ENCODE measurements at regions not wholly inside any gene's neighbourhood (a gene's known extent, or its start where the extent isn't known, plus 50 kb on each side); places are given as distances from the start of the nearest gene placed in this dataset.
"Not testable (repeated sequence)": the region's sequence is repeated elsewhere in the genome, so short reads cannot be mapped to it uniquely, and the experiment has no call there.

GRCh38 chr14:83905157-83905556 is 1624.8 kb upstream of the FLRT2 start:
- no peak for TF ChIP-seq CTCF (IDR thresholded peaks at IDR 0.05; ENCODE audit: borderline replicate concordance, control extremely low read depth, extremely low read depth, insufficient read depth, missing control alignments)
- in situ Hi-C loops (cut with MboI; ENCODE audit: low sequenced_read_pairs, unreplicated experiment) = no loop called here
- DNase-seq (ENCODE audit: low spot score) = no peak

- no peak for DNase-seq (ENCODE audit: low spot score)
- no peak for TF ChIP-seq CTCF (IDR thresholded peaks at IDR 0.05; ENCODE audit: borderline replicate concordance, control extremely low read depth, extremely low read depth, insufficient read depth, missing control alignments)
- in situ Hi-C loops (cut with MboI; ENCODE audit: low sequenced_read_pairs, unreplicated experiment) = no loop called here
Measured at GRCh38 chr14:83908419-83908818, 1621.5 kb upstream of the FLRT2 start.

- no peak for DNase-seq (ENCODE audit: low spot score)
- no peak for TF ChIP-seq CTCF (IDR thresholded peaks at IDR 0.05; ENCODE audit: borderline replicate concordance, control extremely low read depth, extremely low read depth, insufficient read depth, missing control alignments)
- in situ Hi-C loops (cut with MboI; ENCODE audit: low sequenced_read_pairs, unreplicated experiment) = no loop called here
Measured at GRCh38 chr14:83909507-83909906, 1620.4 kb upstream of the FLRT2 start.

GRCh38 chr14:83912032-83912642 is 1617.8 kb upstream of the FLRT2 start:
- DNase-seq (ENCODE audit: low spot score) = no peak
- in situ Hi-C loops (cut with MboI; ENCODE audit: low sequenced_read_pairs, unreplicated experiment) = no loop called here
- TF ChIP-seq CTCF (IDR thresholded peaks at IDR 0.05; ENCODE audit: borderline replicate concordance, control extremely low read depth, extremely low read depth, insufficient read depth, missing control alignments) = no peak

GRCh38 chr14:83913476-83913875 is 1616.5 kb upstream of the FLRT2 start:
- in situ Hi-C loops (cut with MboI; ENCODE audit: low sequenced_read_pairs, unreplicated experiment) = no loop called here
- no peak for DNase-seq (ENCODE audit: low spot score)
- no peak for TF ChIP-seq CTCF (IDR thresholded peaks at IDR 0.05; ENCODE audit: borderline replicate concordance, control extremely low read depth, extremely low read depth, insufficient read depth, missing control alignments)

GRCh38 chr14:83918546-83918945 is 1611.4 kb upstream of the FLRT2 start:
- TF ChIP-seq CTCF (IDR thresholded peaks at IDR 0.05; ENCODE audit: borderline replicate concordance, control extremely low read depth, extremely low read depth, insufficient read depth, missing control alignments) = no peak
- no peak for DNase-seq (ENCODE audit: low spot score)
- in situ Hi-C loops (cut with MboI; ENCODE audit: low sequenced_read_pairs, unreplicated experiment) = no loop called here

- DNase-seq (ENCODE audit: low spot score); in situ Hi-C loops (cut with MboI; ENCODE audit: low sequenced_read_pairs, unreplicated experiment): not testable (repeated sequence)
Measured at GRCh38 chr14:83919675-83920074, 1610.3 kb upstream of the FLRT2 start.

Measured in GM13976 (cell line).